Panc1 (cell line): ENCODE measurements at regions not wholly inside any gene's neighbourhood (a gene's known extent, or its start where the extent isn't known, plus 50 kb on each side); places are given as distances from the start of the nearest gene placed in this dataset.

Source experiments
- ATAC-seq: fragments of 200-7000 bp; cut with Tn5 transposase; 2 replicates; pipeline ENCODE4 v1.9.1; 2020; ENCODE audit warnings: mild to moderate bottlenecking, moderate library complexity
- BruUV-seq: library from RNA; stranded (reverse); fragments of 400-500 nt; replicated peaks from 2 replicates; lab custom pipeline; 2021; lab: Mats Ljungman, UMichigan
- CTCF ChIA-PET: fragments of 300-600 bp; sonication (Branson Sonifier 250); formaldehyde crosslinking; loops from one replicate; lab custom pipeline; 2022; ENCODE audit warnings: antibody characterized with exemption; lab: Charles Lee
- POLR2A ChIA-PET: fragments of 300-600 bp; sonication (Branson Sonifier 250); formaldehyde crosslinking; loops from one replicate; lab custom pipeline; 2022; ENCODE audit warnings: antibody characterized with exemption; lab: Charles Lee
- DNase-seq: peaks from one replicate; pipeline ENCODE4 v3.0.0-alpha.2; 2010; ENCODE audit warnings: low read depth, low spot score
- H3K27ac ChIP-seq: 2 replicates; pipeline ENCODE4 v1.5.1; 2011; ENCODE audit warnings: mild to moderate bottlenecking, low read length, inconsistent platforms
- H3K27me3 ChIP-seq: fragments of 200-500 bp; sonication (Bioruptor generic); 2 replicates; pipeline ENCODE4 v1.6.0; 2014; ENCODE audit warnings: low read length, inconsistent platforms; ENCODE audit not compliant: control insufficient read depth, insufficient read depth
- H3K36me3 ChIP-seq: fragments of 200-500 bp; sonication (Bioruptor generic); 2 replicates; pipeline ENCODE4 v1.5.1; 2014; ENCODE audit warnings: inconsistent platforms, mild to moderate bottlenecking, low read length, moderate library complexity; ENCODE audit not compliant: control insufficient read depth, insufficient read depth
- H3K4me1 ChIP-seq: 2 replicates; pipeline ENCODE4 v1.5.1; 2011; ENCODE audit warnings: inconsistent platforms, mild to moderate bottlenecking, low read length, moderate library complexity; ENCODE audit not compliant: control insufficient read depth, insufficient read depth
- H3K4me3 ChIP-seq, 2 experiments: 2 replicates each; pipeline ENCODE4 v1.5.1; 2011 to 2012; ENCODE audit warnings: low read depth in 2 of 2, low read length in 2 of 2, mild to moderate bottlenecking in 2 of 2, inconsistent platforms in 1 of 2, moderate library complexity in 1 of 2
- H3K9me3 ChIP-seq: fragments of 200-500 bp; sonication (Bioruptor generic); 2 replicates; pipeline ENCODE4 v1.5.1; 2014; ENCODE audit warnings: low read depth, mild to moderate bottlenecking, inconsistent platforms, low read length, moderate library complexity; ENCODE audit not compliant: control insufficient read depth, insufficient read depth
- CTCF ChIP-seq: fragments of 450-650 bp; IDR thresholded peaks from 2 replicates; pipeline ENCODE4 v1.5.1; 2017; ENCODE audit warnings: mild to moderate bottlenecking
- POLR2AphosphoS5 ChIP-seq: IDR thresholded peaks from 2 replicates; pipeline ENCODE4 v1.6.1; 2012; ENCODE audit warnings: mild to moderate bottlenecking, low read depth, low read length, moderate library complexity
- REST ChIP-seq, 2 experiments: IDR thresholded peaks; 2 replicates each; pipeline ENCODE4 v1.6.1; 2011 to 2012; ENCODE audit warnings: low read depth in 2 of 2, control low read depth in 1 of 2, low read length in 1 of 2, mild to moderate bottlenecking in 1 of 2, moderate library complexity in 1 of 2; ENCODE audit not compliant: insufficient read depth in 1 of 2
- SIN3A ChIP-seq: IDR thresholded peaks from 2 replicates; pipeline ENCODE4 v1.6.1; 2012; ENCODE audit warnings: low read depth, mild to moderate bottlenecking, low read length, moderate library complexity, borderline replicate concordance; ENCODE audit not compliant: insufficient read depth
- TCF7L2 ChIP-seq: IDR thresholded peaks from 2 replicates; pipeline ENCODE4 v1.6.1; 2011; ENCODE audit warnings: mild to moderate bottlenecking, low read depth, low read length, inconsistent platforms
- in situ Hi-C: cut with HindIII; loops from 2 replicates; pipeline ENCODE4 v1.10.0; 2016; ENCODE audit warnings: low sequenced_read_pairs, low pct_unique_long_range_greater_than_20kb
- intact Hi-C: fragments of 100-400 bp; cut with micrococcal nuclease; formaldehyde crosslinking; loops from one replicate; pipeline ENCODE4 v1.10.0; 2022; ENCODE audit not compliant: unreplicated experiment

GRCh38 chr16:16910666-16911065 lies 531.7 kb downstream of the NPIPA7 start:
- ATAC-seq (no peak), DNase-seq (no peak)
- no peaks in the 10 kb centered on the region for H3K4me1 ChIP-seq
- BruUV-seq: no TSS peak
- no peak for TF ChIP-seq REST (IDR thresholded peaks at IDR 0.05; ENCODE audit: insufficient read depth in 1 of 2, low read depth in 2 of 2, low read length in 1 of 2)
- TF ChIP-seq CTCF: no peak
- TF ChIP-seq TCF7L2: no peak
- no peak for TF ChIP-seq SIN3A
- TF ChIP-seq POLR2AphosphoS5: no peak
- in situ Hi-C loops: no loop called here
- H3K27ac ChIP-seq: no peak overlapping the region
- intact Hi-C loops: no loop called here
- CTCF ChIA-PET: no interaction called here
- H3K4me3 ChIP-seq: no peak overlapping the region
- POLR2A ChIA-PET: no interaction called here
- no peaks in the 10 kb centered on the region for H3K27me3 ChIP-seq
- no peaks in the 10 kb centered on the region for H3K36me3 ChIP-seq
- no peaks in the 10 kb centered on the region for H3K9me3 ChIP-seq

GRCh38 chr16:16915771-16916170 lies 536.8 kb downstream of the NPIPA7 start:
- H3K4me1 ChIP-seq: no peaks in the 10 kb centered on the region
- ATAC-seq (no peak), DNase-seq (no peak)
- no peaks in the 10 kb centered on the region for H3K36me3 ChIP-seq
- TF ChIP-seq REST (IDR thresholded peaks at IDR 0.05; ENCODE audit: insufficient read depth in 1 of 2, low read depth in 2 of 2, low read length in 1 of 2): no peak
- no peak for TF ChIP-seq POLR2AphosphoS5
- no peak for TF ChIP-seq SIN3A
- TF ChIP-seq TCF7L2: no peak
- no peak for TF ChIP-seq CTCF
- no peak overlapping the region for H3K4me3 ChIP-seq
- POLR2A ChIA-PET: no interaction called here
- in situ Hi-C loops: no loop called here
- H3K27me3 ChIP-seq: no peaks in the 10 kb centered on the region; the same call in 1 of the 2 replicates
- CTCF ChIA-PET: no interaction called here
- BruUV-seq: no TSS peak
- intact Hi-C loops: no loop called here
- no peaks in the 10 kb centered on the region for H3K9me3 ChIP-seq
- no peak overlapping the region for H3K27ac ChIP-seq
